Epithelial cell of proximal tubule (primary cell): ENCODE measurements at regions not wholly inside any gene's neighbourhood (a gene's known extent, or its start where the extent isn't known, plus 50 kb on each side); places are given as distances from the start of the nearest gene placed in this dataset.

Experiments
- DNase-seq: peaks from one replicate; pipeline ENCODE4 v3.0.0-alpha.2; 2011; ENCODE audit warnings: low read depth
- H3K4me3 ChIP-seq: 2 replicates; pipeline ENCODE4 v1.5.1; 2011; ENCODE audit warnings: low read depth, mild to moderate bottlenecking, low read length
- TF ChIP-seq, protein P1 (sequence below): conservative IDR thresholded peaks from 2 replicates; pipeline ENCODE4 v1.5.1; 2012; ENCODE audit warnings: low read depth, mild to moderate bottlenecking, low read length

DNA sequence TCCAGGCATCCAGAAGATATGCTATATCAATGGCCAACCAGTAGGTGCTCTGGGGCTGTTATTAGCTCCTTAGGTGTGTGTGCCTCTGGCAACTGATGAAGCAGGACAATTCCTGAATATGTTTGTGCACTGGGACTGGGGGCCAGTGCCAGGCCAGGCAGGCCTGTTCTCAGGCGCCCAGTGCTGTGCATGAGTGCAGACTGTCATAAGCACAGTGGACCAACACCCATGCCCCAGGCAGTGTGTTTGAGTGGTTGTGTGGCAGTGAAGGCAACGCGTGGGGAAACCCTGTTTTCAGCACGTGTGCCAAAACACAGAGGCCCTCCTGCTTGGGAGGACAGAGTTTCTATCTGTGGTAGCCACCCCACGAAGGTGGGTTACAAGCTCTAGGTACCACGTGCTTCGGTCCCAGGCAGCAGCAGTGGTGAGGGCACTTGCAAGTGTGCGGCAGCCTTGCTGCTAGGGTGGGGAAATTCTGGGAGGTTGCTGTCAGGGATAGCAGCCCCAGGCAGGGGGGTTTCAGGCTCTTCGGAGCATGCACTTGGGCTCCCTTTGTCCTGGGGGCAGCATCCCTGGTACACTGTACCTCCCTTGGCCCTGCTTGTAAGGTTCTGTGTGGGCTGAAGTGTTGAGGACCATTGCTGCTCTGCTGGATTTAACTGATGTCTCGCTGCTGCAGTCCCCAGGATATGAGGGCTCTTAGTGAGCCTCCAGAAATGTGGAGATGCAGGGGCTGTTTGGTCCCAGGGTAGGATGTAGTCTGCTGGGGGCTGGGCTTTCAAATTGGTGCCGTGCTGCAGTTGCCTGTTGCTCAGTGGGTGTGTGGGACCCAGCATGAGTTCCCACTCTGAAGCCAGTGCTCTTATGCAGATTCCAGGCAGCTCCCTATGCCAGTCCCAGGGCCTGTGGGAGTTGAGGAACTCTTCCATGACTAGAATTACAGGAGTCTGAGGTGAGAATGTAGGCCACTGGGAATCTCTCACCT, 280.9 kb downstream of the RPRM start:
- DNase-seq = no peak
- H3K4me3 ChIP-seq = no peak overlapping the region
- TF ChIP-seq, protein P1, sequence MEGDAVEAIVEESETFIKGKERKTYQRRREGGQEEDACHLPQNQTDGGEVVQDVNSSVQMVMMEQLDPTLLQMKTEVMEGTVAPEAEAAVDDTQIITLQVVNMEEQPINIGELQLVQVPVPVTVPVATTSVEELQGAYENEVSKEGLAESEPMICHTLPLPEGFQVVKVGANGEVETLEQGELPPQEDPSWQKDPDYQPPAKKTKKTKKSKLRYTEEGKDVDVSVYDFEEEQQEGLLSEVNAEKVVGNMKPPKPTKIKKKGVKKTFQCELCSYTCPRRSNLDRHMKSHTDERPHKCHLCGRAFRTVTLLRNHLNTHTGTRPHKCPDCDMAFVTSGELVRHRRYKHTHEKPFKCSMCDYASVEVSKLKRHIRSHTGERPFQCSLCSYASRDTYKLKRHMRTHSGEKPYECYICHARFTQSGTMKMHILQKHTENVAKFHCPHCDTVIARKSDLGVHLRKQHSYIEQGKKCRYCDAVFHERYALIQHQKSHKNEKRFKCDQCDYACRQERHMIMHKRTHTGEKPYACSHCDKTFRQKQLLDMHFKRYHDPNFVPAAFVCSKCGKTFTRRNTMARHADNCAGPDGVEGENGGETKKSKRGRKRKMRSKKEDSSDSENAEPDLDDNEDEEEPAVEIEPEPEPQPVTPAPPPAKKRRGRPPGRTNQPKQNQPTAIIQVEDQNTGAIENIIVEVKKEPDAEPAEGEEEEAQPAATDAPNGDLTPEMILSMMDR = no peak

DNA sequence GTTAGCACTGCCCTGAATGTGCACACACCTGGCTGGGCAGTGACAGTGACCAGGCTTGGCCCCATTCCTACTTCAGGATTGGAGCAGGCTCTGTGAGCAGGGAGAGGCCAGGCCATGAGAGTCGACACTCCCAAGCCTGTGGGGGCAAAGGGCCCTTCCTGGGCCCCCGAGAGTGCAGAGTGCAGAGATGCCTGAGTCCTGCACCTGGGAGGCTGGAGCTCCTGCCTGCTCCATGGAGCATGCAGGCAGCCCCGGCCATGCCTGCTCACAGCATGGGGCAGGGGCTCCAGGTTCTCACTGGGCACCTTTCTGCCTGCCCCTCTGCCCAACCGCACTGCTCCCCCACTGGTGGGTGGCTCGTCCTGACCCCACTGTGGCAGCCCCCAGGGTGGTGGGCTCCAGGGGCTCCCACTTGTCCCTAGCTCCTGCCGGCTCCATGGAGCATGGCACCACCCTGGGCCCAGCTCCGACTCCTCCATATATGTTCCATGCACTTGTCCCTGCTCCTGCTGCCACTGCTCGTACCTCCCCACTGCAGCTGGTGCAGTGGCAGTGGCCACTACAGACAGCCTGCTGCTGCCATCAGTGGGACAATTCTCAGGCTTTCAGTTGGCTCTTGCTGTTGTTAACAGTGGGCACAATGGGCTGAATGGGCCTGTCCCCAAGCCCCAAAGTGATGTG, 282.0 kb downstream of the RPRM start:
- TF ChIP-seq, protein P1 = no peak
- DNase-seq = no peak
- no peak overlapping the region for H3K4me3 ChIP-seq

DNA sequence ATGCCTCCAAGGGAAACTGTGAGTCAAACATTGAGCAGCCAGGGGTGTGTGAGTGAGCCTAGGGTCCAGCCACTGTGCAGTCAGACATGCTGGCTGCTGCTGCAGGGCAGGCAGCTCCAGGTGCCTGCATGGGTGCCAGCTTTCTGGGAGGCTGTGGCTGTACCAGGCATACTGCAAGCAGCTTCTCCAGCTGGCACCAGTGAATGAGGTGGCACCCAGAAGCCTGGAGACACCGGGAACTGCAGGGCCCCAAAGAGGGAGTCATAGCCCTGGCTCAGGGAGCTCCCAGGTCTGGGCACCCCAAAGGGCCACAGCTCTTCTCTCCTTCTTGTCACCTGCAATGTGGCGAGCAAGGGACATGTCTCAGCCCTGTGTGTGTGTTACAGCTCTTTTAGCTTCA, 283.2 kb downstream of the RPRM start:
- DNase-seq = no peak
- TF ChIP-seq, protein P1 = no peak
- H3K4me3 ChIP-seq = no peak overlapping the region

DNA sequence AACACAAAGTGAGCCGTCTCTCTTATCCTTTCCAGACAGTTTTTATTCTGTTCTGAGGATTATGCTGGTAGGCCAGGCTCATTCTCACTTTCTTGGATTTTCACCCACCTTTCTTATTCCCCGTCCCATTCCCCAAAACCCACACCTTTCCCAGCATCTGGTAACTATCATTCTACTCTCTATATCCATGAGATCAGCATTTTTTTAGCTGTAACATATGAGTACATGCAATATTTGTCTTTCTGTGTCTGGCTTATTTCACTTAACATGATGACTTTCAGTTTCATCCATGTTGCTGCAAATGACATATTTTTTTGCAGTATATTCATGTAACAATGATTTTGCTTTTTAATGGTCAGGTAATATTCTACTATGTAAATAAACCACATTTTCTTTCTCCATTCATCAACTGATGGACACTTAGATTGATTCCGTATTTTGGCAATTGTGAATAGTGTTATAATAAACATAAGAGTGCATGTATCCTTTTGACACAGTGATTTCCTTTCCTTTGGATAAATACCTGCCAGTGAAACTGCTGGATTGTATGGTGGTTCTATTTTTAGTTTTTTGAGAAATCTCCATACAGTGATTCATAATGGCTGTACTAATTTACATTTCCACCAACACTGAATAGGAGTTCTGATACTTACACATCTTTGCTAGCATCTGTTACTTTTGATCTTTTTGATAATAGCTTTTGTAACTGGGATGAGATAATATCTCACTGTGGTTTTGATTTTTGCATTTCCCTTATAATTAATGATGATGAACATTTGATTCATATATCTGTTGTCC, 289.3 kb downstream of the RPRM start:
- TF ChIP-seq, protein P1 = no peak
- no peak overlapping the region for H3K4me3 ChIP-seq
- no peak for DNase-seq

DNA sequence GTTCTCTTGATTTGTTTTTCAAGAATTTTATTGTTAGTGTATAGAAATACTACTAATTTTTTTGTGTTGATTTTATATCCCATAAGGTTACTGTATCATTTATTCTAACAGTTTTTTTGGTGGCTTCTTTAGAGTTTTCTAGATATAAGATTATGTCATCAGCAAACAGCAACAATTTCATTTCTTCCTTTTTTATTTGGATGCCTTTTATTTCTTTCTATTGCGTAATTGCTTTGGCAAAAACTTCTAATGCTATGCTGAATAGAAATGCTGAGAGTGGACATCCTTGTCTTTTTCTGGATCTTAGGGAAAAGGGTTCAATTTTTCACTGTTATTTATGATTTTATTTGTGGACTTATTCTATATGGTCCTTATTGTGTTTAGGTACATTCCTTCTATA, 298.8 kb downstream of the RPRM start:
- DNase-seq = no peak
- TF ChIP-seq, protein P1 = no peak
- H3K4me3 ChIP-seq = no peak overlapping the region

DNA sequence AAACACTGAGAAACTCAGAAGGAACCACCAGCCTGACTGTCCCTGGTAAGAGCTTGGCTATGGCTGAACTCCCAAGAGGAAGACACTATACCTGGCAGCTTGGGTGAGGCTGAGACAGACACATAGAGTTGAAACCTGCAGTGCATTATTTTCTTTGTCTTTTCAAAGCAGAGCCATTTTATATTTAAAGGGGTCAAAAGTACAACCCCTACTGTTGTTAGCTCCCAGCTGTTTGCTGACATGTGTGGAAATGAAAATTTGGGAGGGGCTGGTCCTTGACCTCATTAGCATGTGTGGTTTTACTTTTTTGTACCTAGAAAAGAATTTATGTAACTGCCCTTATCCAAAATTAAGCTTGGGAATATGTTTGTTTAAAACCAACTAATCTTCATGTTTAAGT, 309.0 kb downstream of the RPRM start:
- TF ChIP-seq, protein P1 = no peak
- DNase-seq = no peak
- H3K4me3 ChIP-seq = no peak overlapping the region
